GM23338 (cell line): ENCODE measurements at regions not wholly inside any gene's neighbourhood (a gene's known extent, or its start where the extent isn't known, plus 50 kb on each side); places are given as distances from the start of the nearest gene placed in this dataset.
A peak's percentile ranks its signal among the peaks of the same experiment; 100 is the strongest.

ENCODE experiments used
- ATAC-seq: fragments of 200-7000 bp; cut with Tn5 transposase; 3 replicates; pipeline ENCODE4 v1.9.1; 2020
- DNase-seq: peaks from one replicate; pipeline ENCODE4 v3.0.0-alpha.2; 2015; ENCODE audit warnings: low spot score
- H2AFZ ChIP-seq: fragments of 200-600 bp; sonication (generic); 2 replicates; pipeline ENCODE4 v1.8.0; 2016; ENCODE audit warnings: antibody characterized with exemption, mild to moderate bottlenecking, moderate library complexity
- H3F3A ChIP-seq: fragments of 200-600 bp; sonication (generic); replicated peaks from 2 replicates; pipeline ENCODE4 v1.8.0; 2017; ENCODE audit warnings: antibody characterized with exemption, mixed run types, low read depth
- H3K27ac ChIP-seq: fragments of 200-600 bp; sonication (generic); 2 replicates; pipeline ENCODE4 v1.6.1; 2016; ENCODE audit warnings: low read depth
- H3K27me3 ChIP-seq: fragments of 200-600 bp; sonication (generic); 2 replicates; pipeline ENCODE4 v1.8.0; 2016; ENCODE audit warnings: mild to moderate bottlenecking, mixed run types, moderate library complexity; ENCODE audit not compliant: insufficient read depth
- H3K36me3 ChIP-seq: fragments of 200-600 bp; sonication (generic); 2 replicates; pipeline ENCODE4 v1.8.0; 2016; ENCODE audit warnings: mild to moderate bottlenecking; ENCODE audit not compliant: insufficient read depth
- H3K4me1 ChIP-seq: fragments of 200-600 bp; sonication (generic); 2 replicates; pipeline ENCODE4 v1.8.0; 2016; ENCODE audit warnings: mild to moderate bottlenecking, moderate library complexity; ENCODE audit not compliant: insufficient read depth
- H3K4me2 ChIP-seq: fragments of 200-600 bp; sonication (generic); 2 replicates; pipeline ENCODE4 v1.7.1; 2017; ENCODE audit warnings: mixed run types
- H3K4me3 ChIP-seq: fragments of 200-600 bp; sonication (generic); 2 replicates; pipeline ENCODE4 v1.6.1; 2016; ENCODE audit warnings: mixed run types
- H3K79me2 ChIP-seq: fragments of 200-600 bp; sonication (generic); replicated peaks from 2 replicates; pipeline ENCODE4 v1.8.0; 2017; ENCODE audit warnings: mild to moderate bottlenecking; ENCODE audit not compliant: insufficient read depth
- H3K9me2 ChIP-seq: fragments of 200-600 bp; sonication (generic); 2 replicates; pipeline ENCODE4 v1.8.0; 2017; ENCODE audit not compliant: insufficient read depth
- H4K20me1 ChIP-seq: fragments of 200-600 bp; sonication (generic); replicated peaks from 2 replicates; pipeline ENCODE4 v1.8.0; 2017; ENCODE audit warnings: mild to moderate bottlenecking; ENCODE audit not compliant: insufficient read depth
- H3K27ac Mint-ChIP-seq: 2 replicates; pipeline ENCODE4 v1.8.0; 2020; ENCODE audit warnings: inconsistent platforms, mild to moderate bottlenecking, moderate library complexity, mixed read lengths
- H3K27me3 Mint-ChIP-seq: 3 replicates; pipeline ENCODE4 v1.8.0; 2022; ENCODE audit warnings: low read depth, mild to moderate bottlenecking, moderate library complexity, mixed read lengths, inconsistent platforms; ENCODE audit not compliant: insufficient read depth, poor library complexity
- H3K36me3 Mint-ChIP-seq: 3 replicates; pipeline ENCODE4 v1.8.0; 2021; ENCODE audit warnings: low read depth, mild to moderate bottlenecking, inconsistent platforms, moderate library complexity, mixed read lengths
- H3K4me1 Mint-ChIP-seq: 3 replicates; pipeline ENCODE4 v1.8.0; 2020; ENCODE audit warnings: mild to moderate bottlenecking, inconsistent platforms, mixed read lengths
- H3K4me3 Mint-ChIP-seq: 3 replicates; pipeline ENCODE4 v1.8.0; 2021; ENCODE audit warnings: moderate library complexity, mild to moderate bottlenecking, inconsistent platforms, mixed read lengths
- H3K9me3 Mint-ChIP-seq: 3 replicates; pipeline ENCODE4 v1.8.0; 2020; ENCODE audit warnings: moderate library complexity, mild to moderate bottlenecking, inconsistent platforms, mixed read lengths
- EZH2 ChIP-seq: fragments of 200-600 bp; sonication (generic); IDR thresholded peaks from one replicate; pipeline ENCODE4 v1.8.0; 2017; ENCODE audit warnings: antibody characterized with exemption, mild to moderate bottlenecking, low read depth; ENCODE audit not compliant: unreplicated experiment
- JUNB ChIP-seq: IDR thresholded peaks from one replicate; pipeline ENCODE4 v1.6.1; 2016; ENCODE audit warnings: antibody characterized with exemption; ENCODE audit not compliant: unreplicated experiment
- POLR2AphosphoS5 ChIP-seq: IDR thresholded peaks from 2 replicates; pipeline ENCODE4 v1.6.1; 2016; ENCODE audit warnings: antibody characterized with exemption, low read depth
- ZNF114 ChIP-seq: fragments of 250-450 bp; sonication (Bioruptor Pico); IDR thresholded peaks from 2 replicates; pipeline ENCODE4 v1.5.0; 2020; ENCODE audit warnings: mild to moderate bottlenecking, moderate library complexity
- ZNF331 ChIP-seq: fragments of 250-450 bp; sonication (Bioruptor Pico); IDR thresholded peaks from 2 replicates; pipeline ENCODE4 v1.5.0; 2020; ENCODE audit warnings: low read depth, mild to moderate bottlenecking, moderate library complexity
- TF ChIP-seq, protein P1 (sequence below): fragments of 250-450 bp; sonication (Bioruptor Pico); IDR thresholded peaks from 2 replicates; pipeline ENCODE4 v1.5.0; 2020; ENCODE audit warnings: mild to moderate bottlenecking, moderate library complexity
- TF ChIP-seq, protein P2 (sequence below): IDR thresholded peaks from 2 replicates; pipeline ENCODE4 v1.6.1; 2016; ENCODE audit warnings: antibody characterized with exemption

DNA sequence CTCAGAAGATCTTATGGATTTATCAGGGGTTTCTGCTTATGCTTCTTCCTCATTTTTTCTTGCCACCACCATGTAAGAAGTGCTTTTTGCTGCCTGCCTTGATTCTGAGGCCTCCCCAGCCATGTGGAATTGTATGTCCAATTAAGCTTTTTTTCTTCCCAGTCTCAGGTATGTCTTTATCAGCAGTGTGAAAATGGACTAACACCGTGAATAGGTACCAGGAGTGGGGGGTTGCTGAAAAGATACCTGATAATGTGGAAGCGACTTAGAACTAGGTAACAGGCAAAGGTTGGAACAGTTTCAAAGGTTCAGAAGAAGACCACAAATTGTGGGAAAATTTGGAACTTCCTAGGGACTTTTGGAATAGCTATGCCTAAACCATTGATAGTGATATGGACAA, 1222.5 kb upstream of the NUDT12 start (continued):
- TF ChIP-seq, protein P1, sequence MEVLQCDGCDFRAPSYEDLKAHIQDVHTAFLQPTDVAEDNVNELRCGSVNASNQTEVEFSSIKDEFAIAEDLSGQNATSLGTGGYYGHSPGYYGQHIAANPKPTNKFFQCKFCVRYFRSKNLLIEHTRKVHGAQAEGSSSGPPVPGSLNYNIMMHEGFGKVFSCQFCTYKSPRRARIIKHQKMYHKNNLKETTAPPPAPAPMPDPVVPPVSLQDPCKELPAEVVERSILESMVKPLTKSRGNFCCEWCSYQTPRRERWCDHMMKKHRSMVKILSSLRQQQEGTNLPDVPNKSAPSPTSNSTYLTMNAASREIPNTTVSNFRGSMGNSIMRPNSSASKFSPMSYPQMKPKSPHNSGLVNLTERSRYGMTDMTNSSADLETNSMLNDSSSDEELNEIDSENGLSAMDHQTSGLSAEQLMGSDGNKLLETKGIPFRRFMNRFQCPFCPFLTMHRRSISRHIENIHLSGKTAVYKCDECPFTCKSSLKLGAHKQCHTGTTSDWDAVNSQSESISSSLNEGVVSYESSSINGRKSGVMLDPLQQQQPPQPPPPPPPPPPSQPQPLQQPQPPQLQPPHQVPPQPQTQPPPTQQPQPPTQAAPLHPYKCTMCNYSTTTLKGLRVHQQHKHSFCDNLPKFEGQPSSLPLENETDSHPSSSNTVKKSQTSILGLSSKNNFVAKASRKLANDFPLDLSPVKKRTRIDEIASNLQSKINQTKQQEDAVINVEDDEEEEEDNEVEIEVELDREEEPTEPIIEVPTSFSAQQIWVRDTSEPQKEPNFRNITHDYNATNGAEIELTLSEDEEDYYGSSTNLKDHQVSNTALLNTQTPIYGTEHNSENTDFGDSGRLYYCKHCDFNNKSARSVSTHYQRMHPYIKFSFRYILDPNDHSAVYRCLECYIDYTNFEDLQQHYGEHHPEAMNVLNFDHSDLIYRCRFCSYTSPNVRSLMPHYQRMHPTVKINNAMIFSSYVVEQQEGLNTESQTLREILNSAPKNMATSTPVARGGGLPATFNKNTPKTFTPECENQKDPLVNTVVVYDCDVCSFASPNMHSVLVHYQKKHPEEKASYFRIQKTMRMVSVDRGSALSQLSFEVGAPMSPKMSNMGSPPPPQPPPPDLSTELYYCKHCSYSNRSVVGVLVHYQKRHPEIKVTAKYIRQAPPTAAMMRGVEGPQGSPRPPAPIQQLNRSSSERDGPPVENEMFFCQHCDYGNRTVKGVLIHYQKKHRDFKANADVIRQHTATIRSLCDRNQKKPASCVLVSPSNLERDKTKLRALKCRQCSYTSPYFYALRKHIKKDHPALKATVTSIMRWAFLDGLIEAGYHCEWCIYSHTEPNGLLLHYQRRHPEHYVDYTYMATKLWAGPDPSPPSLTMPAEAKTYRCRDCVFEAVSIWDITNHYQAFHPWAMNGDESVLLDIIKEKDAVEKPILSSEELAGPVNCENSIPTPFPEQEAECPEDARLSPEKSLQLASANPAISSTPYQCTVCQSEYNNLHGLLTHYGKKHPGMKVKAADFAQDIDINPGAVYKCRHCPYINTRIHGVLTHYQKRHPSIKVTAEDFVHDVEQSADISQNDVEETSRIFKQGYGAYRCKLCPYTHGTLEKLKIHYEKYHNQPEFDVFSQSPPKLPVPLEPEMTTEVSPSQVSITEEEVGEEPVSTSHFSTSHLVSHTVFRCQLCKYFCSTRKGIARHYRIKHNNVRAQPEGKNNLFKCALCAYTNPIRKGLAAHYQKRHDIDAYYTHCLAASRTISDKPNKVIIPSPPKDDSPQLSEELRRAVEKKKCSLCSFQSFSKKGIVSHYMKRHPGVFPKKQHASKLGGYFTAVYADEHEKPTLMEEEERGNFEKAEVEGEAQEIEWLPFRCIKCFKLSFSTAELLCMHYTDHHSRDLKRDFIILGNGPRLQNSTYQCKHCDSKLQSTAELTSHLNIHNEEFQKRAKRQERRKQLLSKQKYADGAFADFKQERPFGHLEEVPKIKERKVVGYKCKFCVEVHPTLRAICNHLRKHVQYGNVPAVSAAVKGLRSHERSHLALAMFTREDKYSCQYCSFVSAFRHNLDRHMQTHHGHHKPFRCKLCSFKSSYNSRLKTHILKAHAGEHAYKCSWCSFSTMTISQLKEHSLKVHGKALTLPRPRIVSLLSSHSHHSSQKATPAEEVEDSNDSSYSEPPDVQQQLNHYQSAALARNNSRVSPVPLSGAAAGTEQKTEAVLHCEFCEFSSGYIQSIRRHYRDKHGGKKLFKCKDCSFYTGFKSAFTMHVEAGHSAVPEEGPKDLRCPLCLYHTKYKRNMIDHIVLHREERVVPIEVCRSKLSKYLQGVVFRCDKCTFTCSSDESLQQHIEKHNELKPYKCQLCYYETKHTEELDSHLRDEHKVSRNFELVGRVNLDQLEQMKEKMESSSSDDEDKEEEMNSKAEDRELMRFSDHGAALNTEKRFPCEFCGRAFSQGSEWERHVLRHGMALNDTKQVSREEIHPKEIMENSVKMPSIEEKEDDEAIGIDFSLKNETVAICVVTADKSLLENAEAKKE = no peak
- TF ChIP-seq ZNF331 (CRISPR knock-in tag) = no peak
- TF ChIP-seq, protein P2, sequence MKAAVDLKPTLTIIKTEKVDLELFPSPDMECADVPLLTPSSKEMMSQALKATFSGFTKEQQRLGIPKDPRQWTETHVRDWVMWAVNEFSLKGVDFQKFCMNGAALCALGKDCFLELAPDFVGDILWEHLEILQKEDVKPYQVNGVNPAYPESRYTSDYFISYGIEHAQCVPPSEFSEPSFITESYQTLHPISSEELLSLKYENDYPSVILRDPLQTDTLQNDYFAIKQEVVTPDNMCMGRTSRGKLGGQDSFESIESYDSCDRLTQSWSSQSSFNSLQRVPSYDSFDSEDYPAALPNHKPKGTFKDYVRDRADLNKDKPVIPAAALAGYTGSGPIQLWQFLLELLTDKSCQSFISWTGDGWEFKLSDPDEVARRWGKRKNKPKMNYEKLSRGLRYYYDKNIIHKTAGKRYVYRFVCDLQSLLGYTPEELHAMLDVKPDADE = no peak

DNA sequence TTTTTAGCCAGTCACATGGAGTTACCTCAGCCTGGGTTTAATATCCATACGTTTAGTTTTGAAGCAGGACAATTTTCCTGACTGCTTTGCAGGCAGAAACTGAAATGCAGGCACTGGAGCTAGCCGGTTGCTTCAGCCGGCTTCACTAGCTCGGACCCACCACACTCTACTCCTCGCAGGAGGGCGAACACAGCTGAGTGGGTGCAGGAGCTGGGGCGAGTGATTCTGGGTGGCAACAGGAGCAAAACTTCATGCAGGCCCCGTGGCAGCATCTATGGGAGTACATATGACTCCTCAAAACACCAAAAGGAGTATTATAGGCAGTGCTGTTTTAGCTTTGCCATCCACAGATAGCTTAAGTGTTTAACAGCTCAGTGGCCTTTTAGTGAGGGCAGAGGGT, 1211.8 kb upstream of the NUDT12 start:
- no peak for DNase-seq
- 0 out of 3 replicates have a peak, but pooled peaks cover 3% of the 10 kb centered on the region for H3K4me1 Mint-ChIP-seq
- no peak for TF ChIP-seq EZH2
- TF ChIP-seq ZNF114 = no peak
- no peak for TF ChIP-seq JUNB
- no peak for TF ChIP-seq POLR2AphosphoS5
- TF ChIP-seq, protein P1 = no peak

More for the DNA sequence above, 1211.8 kb upstream of the NUDT12 start:
- Histone ChIP-seq H3K4me1 (no peaks in the 10 kb centered on the region), H3K27me3 (no peaks in the 10 kb centered on the region), H3K27ac (no peak overlapping the region), H3K79me2 (no peaks in the 10 kb centered on the region), H3F3A (no peaks in the 10 kb centered on the region), H3K36me3 (no peaks in the 10 kb centered on the region), H3K4me3 (no peak overlapping the region), H2AFZ (peak overlapping the region; percentile 57; the same call in 1 of the 2 replicates), H3K9me2 (no peaks in the 10 kb centered on the region; the same call in 1 of the 2 replicates), H4K20me1 (no peaks in the 10 kb centered on the region), H3K4me2 (no peak overlapping the region)
- Mint-ChIP-seq H3K27me3 (no peaks in the 10 kb centered on the region), H3K4me3 (no peak overlapping the region), H3K9me3 (no peaks in the 10 kb centered on the region), H3K36me3 (no peaks in the 10 kb centered on the region), H3K27ac (no peak overlapping the region)
- no peak for ATAC-seq
